Gastrocnemius medialis (tissue), 4 donors: ENCODE measurements at regions not wholly inside any gene's neighbourhood (a gene's known extent, or its start where the extent isn't known, plus 50 kb on each side); places are given as distances from the start of the nearest gene placed in this dataset.

Experiments
- ATAC-seq, 2 donors: fragments of 150-250 bp; one replicate each; pipeline ENCODE4 v1.9.1; 2016
- DNase-seq, 2 donors: peaks; one replicate each; pipeline ENCODE4 v3.0.0-alpha.2; 2019
- H3K27ac ChIP-seq, 4 donors: fragments of 200-600 bp; sonication (generic); 1 replicate in 1 of 4; 2 replicates in 3 of 4; pipeline ENCODE4 v1.5.1; 2016 to 2018; ENCODE audit warnings: mild to moderate bottlenecking in 2 of 4, moderate library complexity in 1 of 4
- H3K27me3 ChIP-seq, 3 donors: fragments of 200-600 bp; sonication (generic) in 2 of 3; 1 replicate in 1 of 3; 2 replicates in 2 of 3; pipeline versions ENCODE4 v1.5.1 to v1.6.0; 2016 to 2019; ENCODE audit warnings: mild to moderate bottlenecking in 1 of 3, moderate library complexity in 1 of 3
- H3K36me3 ChIP-seq, 2 donors: fragments of 200-600 bp; sonication (generic) in 1 of 2; one replicate each; pipeline ENCODE4 v1.5.1; 2017 to 2018
- H3K4me1 ChIP-seq, 2 donors: fragments of 200-600 bp; sonication (generic) in 1 of 2; one replicate each; pipeline ENCODE4 v1.5.1; 2016 to 2017; ENCODE audit warnings: mild to moderate bottlenecking in 2 of 2
- H3K4me3 ChIP-seq, 4 donors: fragments of 200-600 bp; sonication (generic) in 3 of 4; 1 replicate in 1 of 4; 2 replicates in 3 of 4; pipeline ENCODE4 v1.5.1; 2016 to 2019; ENCODE audit warnings: mild to moderate bottlenecking in 2 of 4
- H3K9me3 ChIP-seq, 3 donors: fragments of 200-600 bp; sonication (generic) in 2 of 3; 1 replicate in 1 of 3; 2 replicates in 2 of 3; pipeline ENCODE4 v1.5.1; 2016 to 2019
- POLR2A ChIP-seq, 2 donors: fragments of 450-650 bp; IDR thresholded peaks; one replicate each; pipeline ENCODE4 v1.6.1; 2017; ENCODE audit warnings: antibody characterized with exemption in 2 of 2, mild to moderate bottlenecking in 2 of 2, moderate library complexity in 2 of 2
- in situ Hi-C, 4 donors: fragments of 200-750 bp; cut with MboI; loops; one replicate each; pipeline versions ENCODE4 v1.15.0 to v1.8.0; 2017; ENCODE audit warnings: low sequenced_read_pairs in 4 of 4
- intact Hi-C: fragments of 100-400 bp; cut with DNase I; formaldehyde crosslinking; loops from one replicate; pipeline ENCODE4 v1.15.1; 2023; ENCODE audit warnings: low total_unique reads
- TF ChIP-seq, protein P1 (sequence below), 5 experiments: fragments of 450-650 bp in 3 of 5; fragments of 200-600 bp in 2 of 5; sonication (generic) in 2 of 5; IDR thresholded peaks in 4 of 5; conservative IDR thresholded peaks in 1 of 5; 1 replicate in 4 of 5; 2 replicates in 1 of 5; pipeline ENCODE4 v1.5.1; 2016 to 2019; ENCODE audit warnings: antibody characterized with exemption in 5 of 5, mild to moderate bottlenecking in 3 of 5, moderate library complexity in 3 of 5

DNA sequence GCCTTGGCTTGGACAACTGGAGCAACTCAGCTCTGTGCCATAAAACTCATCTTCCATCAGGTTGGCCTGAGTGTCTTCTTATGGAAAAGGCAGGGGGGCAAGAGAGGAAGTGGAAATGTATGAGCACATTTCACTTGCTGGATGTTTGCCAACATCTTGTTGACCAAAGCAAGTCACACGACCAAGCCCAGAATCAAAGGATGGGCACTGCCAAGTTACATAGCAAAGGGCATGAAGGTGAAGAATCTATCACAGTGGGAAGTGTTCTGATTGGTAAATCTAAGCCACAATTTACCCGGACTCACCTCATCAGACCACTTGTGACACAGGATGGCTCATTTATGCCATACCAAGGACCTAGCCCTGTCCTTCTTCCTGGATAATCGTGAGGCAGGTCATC lies 310.5 kb upstream of the IRX5 start:
- no peaks in the 10 kb centered on the region for H3K27me3 ChIP-seq
- no peak for DNase-seq
- no peaks in the 10 kb centered on the region for H3K36me3 ChIP-seq
- no peaks in the 10 kb centered on the region for H3K4me1 ChIP-seq
- no peak for ATAC-seq
- no peak overlapping the region for H3K4me3 ChIP-seq
- H3K27ac ChIP-seq = no peak overlapping the region
- TF ChIP-seq POLR2A (IDR thresholded peaks at IDR 0.05) = no peak
- TF ChIP-seq, protein P1, sequence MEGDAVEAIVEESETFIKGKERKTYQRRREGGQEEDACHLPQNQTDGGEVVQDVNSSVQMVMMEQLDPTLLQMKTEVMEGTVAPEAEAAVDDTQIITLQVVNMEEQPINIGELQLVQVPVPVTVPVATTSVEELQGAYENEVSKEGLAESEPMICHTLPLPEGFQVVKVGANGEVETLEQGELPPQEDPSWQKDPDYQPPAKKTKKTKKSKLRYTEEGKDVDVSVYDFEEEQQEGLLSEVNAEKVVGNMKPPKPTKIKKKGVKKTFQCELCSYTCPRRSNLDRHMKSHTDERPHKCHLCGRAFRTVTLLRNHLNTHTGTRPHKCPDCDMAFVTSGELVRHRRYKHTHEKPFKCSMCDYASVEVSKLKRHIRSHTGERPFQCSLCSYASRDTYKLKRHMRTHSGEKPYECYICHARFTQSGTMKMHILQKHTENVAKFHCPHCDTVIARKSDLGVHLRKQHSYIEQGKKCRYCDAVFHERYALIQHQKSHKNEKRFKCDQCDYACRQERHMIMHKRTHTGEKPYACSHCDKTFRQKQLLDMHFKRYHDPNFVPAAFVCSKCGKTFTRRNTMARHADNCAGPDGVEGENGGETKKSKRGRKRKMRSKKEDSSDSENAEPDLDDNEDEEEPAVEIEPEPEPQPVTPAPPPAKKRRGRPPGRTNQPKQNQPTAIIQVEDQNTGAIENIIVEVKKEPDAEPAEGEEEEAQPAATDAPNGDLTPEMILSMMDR (IDR thresholded peaks at IDR 0.05 in 4 of 5, conservative IDR thresholded peaks at IDR 0.05 in 1 of 5) = no peak
- no peaks in the 10 kb centered on the region for H3K9me3 ChIP-seq
- intact Hi-C loops (no loop called here), in situ Hi-C loops (no loop called here)

- TF ChIP-seq, protein P1 (IDR thresholded peaks at IDR 0.05 in 4 of 5, conservative IDR thresholded peaks at IDR 0.05 in 1 of 5) = no peak
- no peak for TF ChIP-seq POLR2A (IDR thresholded peaks at IDR 0.05)
- no peaks in the 10 kb centered on the region for H3K4me1 ChIP-seq
- no peak overlapping the region for H3K4me3 ChIP-seq
- no peaks in the 10 kb centered on the region for H3K27me3 ChIP-seq
- H3K9me3 ChIP-seq = no peaks in the 10 kb centered on the region
- no peak for ATAC-seq
- H3K27ac ChIP-seq = no peak overlapping the region
- in situ Hi-C loops (no loop called here), intact Hi-C loops (no loop called here)
- H3K36me3 ChIP-seq = no peaks in the 10 kb centered on the region
- DNase-seq = no peak
Observed at GRCh38 chr16:54616610-54617009, 314.1 kb upstream of the IRX5 start.

- intact Hi-C loops = no loop called here
- no peaks in the 10 kb centered on the region for H3K36me3 ChIP-seq
- DNase-seq (no peak), ATAC-seq (no peak)
- H3K4me3 ChIP-seq = no peak overlapping the region
- H3K4me1 ChIP-seq = no peaks in the 10 kb centered on the region
- H3K9me3 ChIP-seq = peaks cover 0 to 10% (median 4%) of the 10 kb centered on the region in 3 donors
- peaks cover 0 to 4% (median 2%) of the 10 kb centered on the region in 3 donors for H3K27me3 ChIP-seq
- H3K27ac ChIP-seq = no peak overlapping the region
- TF ChIP-seq POLR2A (IDR thresholded peaks at IDR 0.05) = no peak
- TF ChIP-seq, protein P1 (IDR thresholded peaks at IDR 0.05 in 4 of 5, conservative IDR thresholded peaks at IDR 0.05 in 1 of 5) = no peak
- in situ Hi-C loops = no loop called here
Observed at GRCh38 chr16:54605536-54606066, 319.0 kb upstream of the IRX3 start.

DNA sequence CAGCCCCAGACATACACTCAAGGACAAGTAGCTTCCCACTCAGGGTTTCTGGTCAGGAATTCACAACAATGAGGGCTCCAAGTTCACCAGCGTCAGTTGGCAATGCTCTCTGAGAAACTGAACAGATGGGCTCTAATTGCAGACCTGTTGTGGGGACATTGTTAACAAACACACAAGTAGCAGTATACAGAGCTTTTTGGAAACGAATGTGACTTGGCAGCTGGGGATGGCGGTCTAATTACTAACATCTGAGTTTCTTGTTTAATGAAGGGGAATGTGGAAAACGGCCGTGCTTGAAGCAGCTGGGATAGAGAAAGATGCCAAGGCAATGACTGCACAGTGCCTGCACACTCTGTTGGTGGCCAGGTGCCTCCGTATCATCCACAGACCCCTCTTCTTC lies 316.1 kb upstream of the IRX3 start:
- Histone ChIP-seq H3K4me3 (no peak overlapping the region), H3K9me3 (peaks cover 0 to 6% (median 0%) of the 10 kb centered on the region in 3 donors), H3K27ac (no peak overlapping the region), H3K4me1 (no peaks in the 10 kb centered on the region), H3K36me3 (no peaks in the 10 kb centered on the region), H3K27me3 (peaks cover 0 to 4% (median 2%) of the 10 kb centered on the region in 3 donors)
- in situ Hi-C loops = no loop called here
- DNase-seq (no peak), ATAC-seq (no peak)
- no peak for TF ChIP-seq POLR2A (IDR thresholded peaks at IDR 0.05)
- TF ChIP-seq, protein P1 (IDR thresholded peaks at IDR 0.05 in 4 of 5, conservative IDR thresholded peaks at IDR 0.05 in 1 of 5) = no peak
- intact Hi-C loops = no loop called here

DNA sequence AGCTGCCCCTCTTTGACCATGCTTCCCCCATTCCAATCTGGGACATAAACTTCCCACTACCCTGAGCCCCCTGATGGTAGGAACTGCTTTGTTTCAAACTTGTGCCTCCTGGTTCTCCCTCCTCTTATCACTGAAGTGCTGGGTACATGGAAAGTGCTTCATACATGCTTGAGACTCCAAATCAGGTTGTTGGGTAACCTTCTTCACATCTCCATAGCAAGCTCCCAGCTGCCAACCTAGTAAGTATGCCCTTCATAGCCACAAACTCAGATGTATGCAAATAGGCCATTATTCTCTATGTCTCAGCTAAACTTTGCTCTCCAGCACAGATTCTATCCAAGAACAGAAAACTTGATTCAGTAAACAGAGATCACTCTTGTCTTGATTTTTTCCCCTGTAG lies 310.6 kb upstream of the IRX3 start:
- Histone ChIP-seq H3K4me3 (no peak overlapping the region), H3K9me3 (no peaks in the 10 kb centered on the region), H3K27ac (no peak overlapping the region), H3K4me1 (no peaks in the 10 kb centered on the region), H3K36me3 (no peaks in the 10 kb centered on the region), H3K27me3 (peaks cover 0 to 6% (median 0%) of the 10 kb centered on the region in 3 donors)
- ATAC-seq = no peak
- intact Hi-C loops = no loop called here
- no peak for DNase-seq
- TF ChIP-seq, protein P1 (IDR thresholded peaks at IDR 0.05 in 4 of 5, conservative IDR thresholded peaks at IDR 0.05 in 1 of 5) = no peak
- no peak for TF ChIP-seq POLR2A (IDR thresholded peaks at IDR 0.05)
- in situ Hi-C loops = no loop called here
